HepG2 (cell line): ENCODE measurements at regions not wholly inside any gene's neighbourhood (a gene's known extent, or its start where the extent isn't known, plus 50 kb on each side); places are given as distances from the start of the nearest gene placed in this dataset.
A peak's percentile ranks its signal among the peaks of the same experiment; 100 is the strongest.

Experiments
- ATAC-seq: fragments of 200-7000 bp; cut with Tn5 transposase; 3 replicates; pipeline ENCODE4 v1.9.1; 2020; ENCODE audit warnings: mild to moderate bottlenecking, moderate library complexity
- BruUV-seq: library from RNA; stranded (reverse); fragments of 400-500 nt; replicated peaks from 2 replicates; lab custom pipeline; 2021; lab: Mats Ljungman, UMichigan
- CTCF ChIA-PET: fragments of 300-600 bp; formaldehyde crosslinking; extraction: SDS; loops from one replicate; lab custom pipeline; 2021; ENCODE audit warnings: low total read pairs, inconsistent platforms, low intra/inter-chr PET ratio; lab: Yijun Ruan, JAX
- POLR2A ChIA-PET: fragments of 350-600 bp; sonication (Branson Sonifier 250); formaldehyde crosslinking; loops from one replicate; lab custom pipeline; 2020; ENCODE audit warnings: antibody characterized with exemption, inconsistent platforms; lab: Yijun Ruan, JAX
- DNase-seq: peaks from one replicate; pipeline ENCODE4 v3.0.0-alpha.2; 2015; ENCODE audit warnings: low spot score
- FAIRE-seq: peaks from 3 replicates; lab custom pipeline; 2011; peaks lifted over from hg19 to GRCh38; lab: Jason Lieb, UNC
- H2AFZ ChIP-seq: one replicate; pipeline ENCODE4 v1.6.1; 2011; ENCODE audit warnings: low read length, inconsistent platforms
- H3K27ac ChIP-seq: fragments of 300-600 bp; 3 replicates; pipeline ENCODE4 v1.8.0; 2011; ENCODE audit warnings: mixed run types, mild to moderate bottlenecking, mixed read lengths, low read length, inconsistent platforms; ENCODE audit not compliant: insufficient read depth; ENCODE audit errors: extremely low read length
- H3K27me3 ChIP-seq, 2 experiments: fragments of 200-600 bp in 1 of 2; 2 replicates in 1 of 2; 3 replicates in 1 of 2; pipeline versions ENCODE4 v1.6.0 to v1.8.0; 2011; ENCODE audit warnings: low read length in 2 of 2, mild to moderate bottlenecking in 2 of 2, moderate library complexity in 2 of 2, inconsistent platforms in 1 of 2; ENCODE audit not compliant: insufficient read depth in 2 of 2, control insufficient read depth in 1 of 2
- H3K36me3 ChIP-seq, 2 experiments: fragments of 200-600 bp in 1 of 2; replicated peaks in 1 of 2; 2 replicates in 1 of 2; 3 replicates in 1 of 2; pipeline versions ENCODE4 v1.5.1 to v1.8.0; 2011; ENCODE audit warnings: low read length in 2 of 2, inconsistent platforms in 1 of 2; ENCODE audit not compliant: insufficient read depth in 2 of 2, control insufficient read depth in 1 of 2
- H3K4me1 ChIP-seq: 2 replicates; pipeline ENCODE4 v1.5.1; 2012; ENCODE audit warnings: low read length, inconsistent platforms; ENCODE audit not compliant: insufficient read depth
- H3K4me2 ChIP-seq: 2 replicates; pipeline ENCODE4 v1.6.0; 2011; ENCODE audit warnings: low read depth, low read length, inconsistent platforms
- H3K4me3 ChIP-seq, 3 experiments: fragments of 200-600 bp in 1 of 3; sonication (generic), shearing (Covaris generic) in 1 of 3; replicated peaks in 1 of 3; 2 replicates each; pipeline ENCODE4 v1.5.1; 2011 to 2016; ENCODE audit warnings: low read length in 3 of 3, inconsistent platforms in 2 of 3, low read depth in 2 of 3, mild to moderate bottlenecking in 2 of 3, control low read depth in 1 of 3, mixed read lengths in 1 of 3; ENCODE audit not compliant: insufficient read depth in 1 of 3
- H3K79me2 ChIP-seq: one replicate; pipeline ENCODE4 v1.6.1; 2011; ENCODE audit warnings: low read length, inconsistent platforms; ENCODE audit not compliant: insufficient read depth
- H3K9ac ChIP-seq: 2 replicates; pipeline ENCODE4 v1.6.0; 2011; ENCODE audit warnings: mild to moderate bottlenecking, low read depth, low read length, inconsistent platforms; ENCODE audit not compliant: insufficient read depth
- H3K9me3 ChIP-seq: 2 replicates; pipeline ENCODE4 v1.5.1; 2012; ENCODE audit warnings: mild to moderate bottlenecking, low read length
- H4K20me1 ChIP-seq: 2 replicates; pipeline ENCODE4 v1.6.0; 2011; ENCODE audit warnings: inconsistent platforms, mild to moderate bottlenecking, low read length, moderate library complexity; ENCODE audit not compliant: insufficient read depth
- ATF1 ChIP-seq: IDR thresholded peaks from 2 replicates; pipeline ENCODE4 v1.6.1; 2016; ENCODE audit warnings: mild to moderate bottlenecking, control low read depth
- ATF7 ChIP-seq, 2 experiments: fragments of 450-650 bp in 1 of 2; sonication (generic) in 1 of 2; formaldehyde crosslinking in 1 of 2; IDR thresholded peaks; 2 replicates each; pipeline versions ENCODE4 v1.4.0 to v1.6.1; 2016 to 2020; ENCODE audit warnings: antibody characterized with exemption in 1 of 2, mild to moderate bottlenecking in 1 of 2, missing genetic modification reagents in 1 of 2
- BRCA1 ChIP-seq: sonication (generic); formaldehyde crosslinking; IDR thresholded peaks from 2 replicates; pipeline ENCODE4 v1.4.0; 2020; ENCODE audit warnings: missing genetic modification reagents
- EP300 ChIP-seq, 3 experiments: sonication (generic) in 1 of 3; formaldehyde crosslinking in 1 of 3; IDR thresholded peaks; 2 replicates each; pipeline versions ENCODE4 v1.5.1 to v1.6.1; 2011 to 2020; ENCODE audit warnings: low read depth in 2 of 3, low read length in 2 of 3, borderline replicate concordance in 1 of 3, improper control_type of control experiment in 1 of 3, mild to moderate bottlenecking in 1 of 3, missing genetic modification reagents in 1 of 3, moderate library complexity in 1 of 3
- HMGXB4 ChIP-seq, 2 experiments: sonication (generic) in 1 of 2; formaldehyde crosslinking in 1 of 2; IDR thresholded peaks; 2 replicates each; pipeline versions ENCODE4 v1.4.0 to v1.6.1; 2018 to 2020; ENCODE audit warnings: missing genetic modification reagents in 2 of 2, borderline replicate concordance in 1 of 2, low read depth in 1 of 2, mild to moderate bottlenecking in 1 of 2, missing biosample characterization in 1 of 2
- MEF2D ChIP-seq: sonication (generic); formaldehyde crosslinking; IDR thresholded peaks from 2 replicates; pipeline ENCODE4 v1.5.1; 2020; ENCODE audit warnings: mild to moderate bottlenecking, missing genetic modification reagents
- NCOR1 ChIP-seq: fragments of 200-600 bp; sonication (generic); IDR thresholded peaks from 2 replicates; pipeline ENCODE4 v1.7.0; 2017; ENCODE audit warnings: antibody characterized with exemption, low read length, borderline replicate concordance
- SKI ChIP-seq: fragments of 450-650 bp; IDR thresholded peaks from one replicate; pipeline ENCODE4 v1.6.1; 2018; ENCODE audit warnings: mild to moderate bottlenecking; ENCODE audit not compliant: partially characterized antibody
- SMAD3 ChIP-seq: sonication (generic); formaldehyde crosslinking; IDR thresholded peaks from 2 replicates; pipeline ENCODE4 v1.4.0; 2020; ENCODE audit warnings: missing genetic modification reagents
- TFAP4 ChIP-seq: sonication (generic); IDR thresholded peaks from 2 replicates; pipeline ENCODE4 v1.6.1; 2016; ENCODE audit warnings: low read depth, borderline replicate concordance
- THAP11 ChIP-seq: IDR thresholded peaks from 2 replicates; pipeline ENCODE4 v1.6.1; 2016; ENCODE audit warnings: missing biosample characterization, missing genetic modification reagents
- TRIM24 ChIP-seq: sonication (generic); formaldehyde crosslinking; IDR thresholded peaks from 2 replicates; pipeline ENCODE4 v1.8.0; 2022; ENCODE audit warnings: mild to moderate bottlenecking, missing genetic modification reagents
- ZNF264 ChIP-seq: sonication (generic); formaldehyde crosslinking; IDR thresholded peaks from 2 replicates; pipeline ENCODE4 v1.4.0; 2020; ENCODE audit warnings: missing genetic modification reagents
- ZNF614 ChIP-seq: IDR thresholded peaks from 2 replicates; pipeline ENCODE4 v1.6.1; 2018; ENCODE audit warnings: missing biosample characterization, missing genetic modification reagents, inconsistent platforms, borderline replicate concordance
- ZNF652 ChIP-seq: IDR thresholded peaks from 2 replicates; pipeline ENCODE4 v1.6.1; 2016; ENCODE audit warnings: low read depth, borderline replicate concordance
- WGBS: methylation state at CpG from one replicate; pipeline ENCODE4 v1.1.6; 2017; ENCODE audit warnings: low lambda C conversion rate; 5-methylcytosine and 5-hydroxymethylcytosine counted together
- in situ Hi-C: cut with HindIII; loops from 2 replicates; pipeline ENCODE4 v1.10.0; 2017; ENCODE audit warnings: low pct_unique_long_range_greater_than_20kb; ENCODE audit not compliant: extremely low pct_ligation_motif_present
- intact Hi-C: fragments of 100-400 bp; cut with micrococcal nuclease; formaldehyde crosslinking; loops from one replicate; pipeline ENCODE4 v1.10.0; 2022; ENCODE audit not compliant: unreplicated experiment

GRCh38 chr14:73795974-73796373 is 55.7 kb upstream of the PTGR2 start (continued):
- TF ChIP-seq TFAP4 = no peak; the same call in 1 of the 2 replicates
- peak; percentile 45; the same call in 1 of the 2 replicates for TF ChIP-seq THAP11 (CRISPR knock-in tag)
- TF ChIP-seq ATF1 (CRISPR knock-in tag) = no peak
- no peak for TF ChIP-seq TRIM24 (CRISPR knock-in tag)
- TF ChIP-seq ATF7 (IDR thresholded peaks at IDR 0.05) = 0 out of 2 replicates have a peak, but pooled peaks have one; percentile 21
- 0 out of 2 replicates have a peak, but pooled peaks have one; percentile 49 for TF ChIP-seq ATF7 (CRISPR knock-in tag; IDR thresholded peaks at IDR 0.05)
- peak; percentile 64; the same call in 1 of the 2 replicates for TF ChIP-seq ZNF264 (CRISPR knock-in tag)
- peak; percentile 76; the same call in 1 of the 2 replicates for TF ChIP-seq ZNF614 (CRISPR knock-in tag)
- peak; percentile 19 for TF ChIP-seq SKI
- TF ChIP-seq EP300 (IDR thresholded peaks at IDR 0.05; ENCODE audit: low read depth in 2 of 2, low read length in 2 of 2) = peak in 1 of 2 experiments; percentile 79; a peak in 2 of 4 replicates
- TF ChIP-seq EP300 (CRISPR knock-in tag; IDR thresholded peaks at IDR 0.05; ENCODE audit: borderline replicate concordance) = peak; percentile 79
- 0 out of 2 replicates have a peak, but pooled peaks have one; percentile 28 for TF ChIP-seq ZNF652
- peak; percentile 67; the same call in 1 of the 2 replicates for TF ChIP-seq NCOR1

DNA sequence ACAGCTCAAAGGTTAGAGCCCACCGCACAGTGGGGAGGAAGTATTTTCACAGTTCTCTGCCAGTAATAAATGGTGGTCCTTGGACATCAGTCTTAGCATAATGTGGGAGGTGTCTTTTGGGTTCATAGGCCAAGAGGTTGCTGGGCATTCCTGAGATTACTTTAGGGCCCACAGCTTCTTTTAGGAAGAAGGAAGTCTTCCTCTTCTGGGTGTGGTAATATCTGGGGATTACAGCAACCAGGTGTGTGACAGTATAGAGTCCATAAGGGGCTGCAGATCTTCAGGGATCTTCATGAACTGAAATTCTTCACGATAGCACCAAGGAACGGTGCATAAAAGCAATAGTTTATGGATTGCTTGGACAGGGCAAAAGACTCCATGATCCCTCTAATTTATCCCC is 56.2 kb upstream of the PTGR2 start:
- POLR2A ChIA-PET = interaction anchor here (0.5 to 3.9 kb wide), 7 partner anchors 10 to 56 kb away, joined by 3 to 91 read pairs (median 7); partner anchors contain the start of gene PTGR2
- no TSS peak for BruUV-seq
- no peaks in the 10 kb centered on the region for H3K9me3 ChIP-seq
- peaks cover 66% of the 10 kb centered on the region for H3K4me1 ChIP-seq
- H3K27ac ChIP-seq = peak overlapping the region; percentile 51
- H3K27me3 ChIP-seq = no peaks in the 10 kb centered on the region
- ATAC-seq (no peak), FAIRE-seq (no peak)
- no peaks in the 10 kb centered on the region for H4K20me1 ChIP-seq
- in situ Hi-C loops = no loop called here
- TF ChIP-seq MEF2D = 0 out of 2 replicates have a peak, but pooled peaks have one; percentile 8
- 0 out of 2 replicates have a peak, but pooled peaks have one; percentile 5 for TF ChIP-seq SMAD3 (CRISPR knock-in tag)
- TF ChIP-seq BRCA1 (CRISPR knock-in tag) = no peak
- 0 out of 4 replicates have a peak, but pooled peaks of 1 of the 2 experiments have one; percentile 1 for TF ChIP-seq HMGXB4 (CRISPR knock-in tag; IDR thresholded peaks at IDR 0.05; ENCODE audit: borderline replicate concordance in 1 of 2, low read depth in 1 of 2)
- TF ChIP-seq, all 625 proteins: peak for 3
- whole genome bisulfite sequencing = 54% methylated on average over 3 of the region's 3 CpGs
- Histone ChIP-seq H2AFZ (no peak overlapping the region), H3K4me2 (peak overlapping the region; percentile 70), H3K4me3 (peak overlapping the region; percentile 24 to 48 (median 35); a peak in 4 of 6 replicates), H3K9ac (peak overlapping the region; percentile 31; the same call in 1 of the 2 replicates), H3K79me2 (no peaks in the 10 kb centered on the region), H3K36me3 (no peaks in the 10 kb centered on the region)
- no peak for DNase-seq
- intact Hi-C loops = no loop called here
- CTCF ChIA-PET = no interaction called here
